Muscle layer of duodenum (tissue), 2 donors: ENCODE measurements at regions not wholly inside any gene's neighbourhood (a gene's known extent, or its start where the extent isn't known, plus 50 kb on each side); places are given as distances from the start of the nearest gene placed in this dataset.

ENCODE experiments used
- H3K27ac ChIP-seq: one replicate; pipeline ENCODE4 v1.7.0; 2013; ENCODE audit warnings: mild to moderate bottlenecking, low read length
- H3K27me3 ChIP-seq: one replicate; pipeline ENCODE4 v1.7.0; 2013; ENCODE audit warnings: low read depth, mild to moderate bottlenecking, control low read depth, low read length
- H3K36me3 ChIP-seq, 2 donors: one replicate each; pipeline ENCODE4 v1.7.0; 2013; ENCODE audit warnings: low read length in 2 of 2, control low read depth in 1 of 2, mild to moderate bottlenecking in 1 of 2; ENCODE audit not compliant: insufficient read depth in 2 of 2, control insufficient read depth in 1 of 2
- H3K4me1 ChIP-seq, 2 donors: one replicate each; pipeline ENCODE4 v1.7.0; 2013; ENCODE audit warnings: low read length in 2 of 2, mild to moderate bottlenecking in 2 of 2, control low read depth in 1 of 2, moderate library complexity in 1 of 2; ENCODE audit not compliant: insufficient read depth in 2 of 2, control insufficient read depth in 1 of 2
- H3K4me3 ChIP-seq, 2 donors: one replicate each; pipeline ENCODE4 v1.7.0; 2013; ENCODE audit warnings: low read length in 2 of 2, low read depth in 1 of 2, mild to moderate bottlenecking in 1 of 2
- H3K9me3 ChIP-seq, 2 donors: one replicate each; pipeline ENCODE4 v1.7.0; 2013; ENCODE audit warnings: low read length in 2 of 2, control low read depth in 1 of 2, mild to moderate bottlenecking in 1 of 2; ENCODE audit not compliant: control insufficient read depth in 1 of 2
- donor health status: healthy.

GRCh38 chr12:68514807-68515411 is 95.8 kb upstream of the RAP1B start:
- Histone ChIP-seq H3K27me3 (no peaks in the 10 kb centered on the region), H3K27ac (no peak overlapping the region), H3K36me3 (no peaks in the 10 kb centered on the region), H3K9me3 (no peaks in the 10 kb centered on the region), H3K4me1 (no peaks in the 10 kb centered on the region), H3K4me3 (no peak overlapping the region)

GRCh38 chr12:68515793-68516192 is 94.9 kb upstream of the RAP1B start:
- Histone ChIP-seq H3K9me3 (no peaks in the 10 kb centered on the region), H3K4me1 (no peaks in the 10 kb centered on the region), H3K36me3 (no peaks in the 10 kb centered on the region), H3K27ac (no peak overlapping the region), H3K4me3 (no peak overlapping the region), H3K27me3 (no peaks in the 10 kb centered on the region)

- no peaks in the 10 kb centered on the region for H3K27me3 ChIP-seq
- H3K36me3 ChIP-seq = no peaks in the 10 kb centered on the region
- H3K9me3 ChIP-seq = no peaks in the 10 kb centered on the region
- H3K4me3 ChIP-seq = no peak overlapping the region
- no peak overlapping the region for H3K27ac ChIP-seq
- H3K4me1 ChIP-seq = no peaks in the 10 kb centered on the region
These were observed 89.3 kb upstream of the RAP1B start for GRCh38 chr12:68521321-68521839.

- Histone ChIP-seq H3K36me3 (no peaks in the 10 kb centered on the region), H3K27ac (no peak overlapping the region), H3K9me3 (no peaks in the 10 kb centered on the region), H3K4me3 (no peak overlapping the region), H3K27me3 (no peaks in the 10 kb centered on the region), H3K4me1 (no peaks in the 10 kb centered on the region)
These were observed 88.7 kb upstream of the RAP1B start for GRCh38 chr12:68521848-68522502.

GRCh38 chr12:68529466-68529865 is 81.2 kb upstream of the RAP1B start:
- H3K36me3 ChIP-seq = no peaks in the 10 kb centered on the region
- no peaks in the 10 kb centered on the region for H3K27me3 ChIP-seq
- no peak overlapping the region for H3K27ac ChIP-seq
- H3K4me3 ChIP-seq = no peak overlapping the region
- H3K4me1 ChIP-seq = peaks cover 0 to 5% of the 10 kb centered on the region in 2 donors
- no peaks in the 10 kb centered on the region for H3K9me3 ChIP-seq

- H3K9me3 ChIP-seq = no peaks in the 10 kb centered on the region
- H3K27ac ChIP-seq = no peak overlapping the region
- H3K36me3 ChIP-seq = no peaks in the 10 kb centered on the region
- H3K4me3 ChIP-seq = no peak overlapping the region
- H3K4me1 ChIP-seq = peaks cover 0 to 5% of the 10 kb centered on the region in 2 donors
- no peaks in the 10 kb centered on the region for H3K27me3 ChIP-seq
These were observed 80.8 kb upstream of the RAP1B start for GRCh38 chr12:68529869-68530268.

- H3K36me3 ChIP-seq = no peaks in the 10 kb centered on the region
- no peaks in the 10 kb centered on the region for H3K9me3 ChIP-seq
- H3K27ac ChIP-seq = no peak overlapping the region
- no peaks in the 10 kb centered on the region for H3K27me3 ChIP-seq
- H3K4me1 ChIP-seq = peaks cover 0 to 5% of the 10 kb centered on the region in 2 donors
- no peak overlapping the region for H3K4me3 ChIP-seq
These were observed 80.4 kb upstream of the RAP1B start for GRCh38 chr12:68530299-68530698.

- peaks cover 0 to 5% of the 10 kb centered on the region in 2 donors for H3K4me1 ChIP-seq
- no peak overlapping the region for H3K27ac ChIP-seq
- H3K9me3 ChIP-seq = no peaks in the 10 kb centered on the region
- H3K4me3 ChIP-seq = no peak overlapping the region
- H3K36me3 ChIP-seq = no peaks in the 10 kb centered on the region
- no peaks in the 10 kb centered on the region for H3K27me3 ChIP-seq
These were observed 79.7 kb upstream of the RAP1B start for GRCh38 chr12:68530965-68531364.

GRCh38 chr12:68532204-68532886 is 78.4 kb upstream of the RAP1B start:
- Histone ChIP-seq H3K27me3 (no peaks in the 10 kb centered on the region), H3K36me3 (no peaks in the 10 kb centered on the region), H3K4me3 (no peak overlapping the region), H3K9me3 (no peaks in the 10 kb centered on the region), H3K27ac (no peak overlapping the region), H3K4me1 (peaks cover 0 to 5% of the 10 kb centered on the region in 2 donors)

GRCh38 chr12:68532887-68533248 is 77.8 kb upstream of the RAP1B start:
- Histone ChIP-seq H3K9me3 (no peaks in the 10 kb centered on the region), H3K4me3 (no peak overlapping the region)

GRCh38 chr12:68534108-68534507 is 76.6 kb upstream of the RAP1B start:
- Histone ChIP-seq H3K4me1 (peaks cover 0 to 9% of the 10 kb centered on the region in 2 donors), H3K27ac (no peak overlapping the region)

More at GRCh38 chr12:68532887-68533248, 77.8 kb upstream of the RAP1B start:
- no peaks in the 10 kb centered on the region for H3K36me3 ChIP-seq
- H3K27me3 ChIP-seq = no peaks in the 10 kb centered on the region
- peaks cover 0 to 5% of the 10 kb centered on the region in 2 donors for H3K4me1 ChIP-seq
- no peak overlapping the region for H3K27ac ChIP-seq

More at GRCh38 chr12:68534108-68534507, 76.6 kb upstream of the RAP1B start:
- Histone ChIP-seq H3K9me3 (no peaks in the 10 kb centered on the region), H3K36me3 (no peaks in the 10 kb centered on the region), H3K4me3 (no peak overlapping the region), H3K27me3 (no peaks in the 10 kb centered on the region)
